HG02759 (cell line): ENCODE measurements at regions not wholly inside any gene's neighbourhood (a gene's known extent, or its start where the extent isn't known, plus 50 kb on each side); places are given as distances from the start of the nearest gene placed in this dataset.
"Not testable (repeated sequence)": the region's sequence is repeated elsewhere in the genome, so short reads cannot be mapped to it uniquely, and the experiment has no call there.

ENCODE experiments used
- ATAC-seq: cut with Tn5 transposase; IDR thresholded peaks from one replicate; pipeline ENCODE4 v1.9.1; 2021; ENCODE audit warnings: mild to moderate bottlenecking, moderate library complexity; ENCODE audit not compliant: unreplicated experiment

DNA sequence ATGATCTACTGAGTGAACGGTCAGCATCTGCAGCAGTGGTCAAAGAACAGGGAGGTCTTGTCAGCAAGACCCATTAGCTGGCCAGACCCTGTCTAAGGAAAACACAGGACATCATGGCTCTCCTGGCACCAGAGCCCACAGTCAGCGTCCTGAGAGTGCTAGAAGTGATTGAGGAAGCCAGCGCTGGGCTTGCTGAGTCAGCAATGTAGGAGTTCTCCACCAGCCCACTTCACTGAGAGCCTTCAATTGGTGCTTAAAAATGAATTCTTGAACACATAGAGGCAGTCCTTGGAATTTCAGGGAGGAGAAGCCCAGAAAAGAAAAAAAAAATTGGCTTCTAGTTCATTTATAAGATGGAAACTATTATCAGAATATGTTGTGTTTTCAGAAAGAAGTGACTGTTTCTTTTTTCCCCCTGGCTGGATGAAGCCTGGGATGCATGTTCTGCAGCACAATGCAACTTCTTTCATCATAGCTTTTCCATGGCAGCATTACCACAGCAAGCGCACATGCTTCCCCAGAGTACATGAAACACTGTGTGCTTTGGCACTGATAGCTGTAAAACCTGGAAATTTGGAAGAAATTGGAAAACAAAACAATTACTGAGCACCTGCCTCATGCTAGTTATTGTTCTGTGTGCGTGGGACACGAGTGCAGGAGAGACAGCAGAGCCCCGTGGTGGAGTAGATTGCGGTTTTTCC lies 899.9 kb downstream of the C6orf118 start:
- ATAC-seq = no peak

GRCh38 chr6:164408868-164409267 lies 900.5 kb downstream of the C6orf118 start:
- ATAC-seq = no peak

DNA sequence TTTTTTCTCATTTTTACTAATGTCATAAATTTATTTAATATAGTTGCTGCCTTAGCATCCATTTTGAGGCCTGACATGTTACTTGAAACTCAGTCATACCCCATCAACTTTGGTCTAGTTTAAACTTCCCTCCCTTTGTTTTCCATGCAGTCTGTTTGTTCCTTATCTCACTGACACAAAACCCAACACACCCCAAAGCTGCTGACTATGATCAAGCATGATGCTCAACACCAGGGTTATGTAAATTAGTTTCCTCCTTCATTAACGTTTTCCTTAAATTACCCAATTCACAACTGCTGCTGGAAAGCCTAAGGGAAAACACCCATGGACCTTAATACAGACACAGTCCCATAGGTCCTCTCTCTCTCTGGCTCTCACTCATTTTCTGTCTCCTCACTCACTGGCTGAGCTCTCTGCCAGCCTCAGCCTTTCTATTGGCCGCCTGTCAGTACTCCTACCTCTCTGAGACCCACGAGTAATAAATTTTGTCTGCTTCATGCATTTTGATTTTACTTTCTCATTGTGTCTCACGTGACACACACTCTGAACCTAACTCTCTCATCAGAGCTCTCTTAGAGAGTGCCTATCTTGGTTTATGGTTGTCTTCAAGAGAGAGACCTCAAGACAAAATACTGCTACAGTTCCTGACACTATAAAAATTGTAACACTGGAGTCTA lies 904.5 kb downstream of the C6orf118 start:
- no peak for ATAC-seq

GRCh38 chr6:164401871-164402270 lies 907.5 kb downstream of the C6orf118 start:
- ATAC-seq = no peak

DNA sequence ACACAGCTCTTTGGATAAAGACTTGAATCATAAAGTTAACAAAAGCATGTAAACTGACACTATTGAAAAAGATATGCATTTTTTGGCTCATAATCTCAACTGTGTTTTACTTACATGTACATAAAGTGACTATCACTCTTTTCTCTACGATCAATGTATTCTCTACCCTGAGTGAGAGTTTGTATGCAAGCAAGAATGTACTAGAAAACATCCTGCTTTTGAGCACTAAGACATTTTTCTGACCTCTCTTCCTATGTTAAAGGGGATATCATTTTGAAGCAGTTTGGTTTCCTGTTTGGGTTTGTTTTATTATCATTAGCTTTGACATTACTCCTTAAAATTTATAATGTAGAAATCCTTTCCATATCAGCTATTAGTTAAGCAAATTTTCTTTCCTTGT lies 910.8 kb downstream of the C6orf118 start:
- no peak for ATAC-seq

GRCh38 chr6:164396071-164397047 lies 913.0 kb downstream of the C6orf118 start:
- no peak for ATAC-seq

GRCh38 chr6:164379795-164380194 lies 929.6 kb downstream of the C6orf118 start:
- no peak for ATAC-seq

GRCh38 chr6:164378330-164378729 lies 931.1 kb downstream of the C6orf118 start:
- ATAC-seq = no peak

DNA sequence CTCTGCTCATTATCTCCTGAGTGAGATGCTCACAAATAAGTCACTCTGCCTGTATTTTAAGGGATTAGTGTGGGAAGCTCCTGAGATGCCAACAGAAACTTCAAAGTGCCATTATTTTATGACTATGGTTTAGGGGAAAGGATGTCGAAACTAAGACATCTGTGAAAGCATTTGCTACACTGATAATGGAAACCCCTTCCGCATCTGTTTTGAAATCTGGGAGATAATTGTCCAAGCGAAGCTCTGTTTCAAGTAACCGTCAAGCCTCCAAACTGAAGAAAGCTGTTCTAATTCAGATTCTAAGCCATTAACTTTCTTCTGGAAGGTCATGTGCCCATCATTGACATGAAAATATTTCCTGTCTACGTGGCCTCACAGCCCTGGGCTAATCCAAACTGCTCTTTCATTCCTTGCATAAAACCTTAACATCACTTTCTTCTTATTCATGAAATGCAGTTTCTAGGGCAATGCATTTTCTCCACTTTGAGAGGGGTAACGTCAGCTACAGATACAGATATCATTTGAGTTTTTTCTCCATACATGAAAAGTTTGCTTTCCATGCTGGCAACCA lies 932.0 kb downstream of the C6orf118 start:
- no peak for ATAC-seq

DNA sequence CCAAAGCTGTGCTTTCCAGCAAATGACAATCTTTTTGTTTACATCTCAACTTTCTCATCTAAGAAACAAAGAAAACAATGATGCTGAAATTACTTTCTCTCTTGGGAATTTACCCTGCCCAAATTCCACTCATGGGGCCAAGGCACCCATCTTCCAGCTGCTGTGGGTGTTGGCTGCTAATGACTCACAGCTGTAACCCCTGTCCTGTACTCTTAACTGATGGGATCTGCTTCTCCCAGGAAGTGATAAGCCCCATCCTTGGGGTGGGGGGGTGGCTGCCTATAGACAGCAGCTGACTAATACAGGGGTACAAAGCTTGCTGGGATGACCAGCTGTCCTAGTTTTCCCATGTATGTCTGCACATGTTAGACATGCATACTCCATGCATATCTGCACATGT lies 938.6 kb downstream of the C6orf118 start:
- no peak for ATAC-seq

DNA sequence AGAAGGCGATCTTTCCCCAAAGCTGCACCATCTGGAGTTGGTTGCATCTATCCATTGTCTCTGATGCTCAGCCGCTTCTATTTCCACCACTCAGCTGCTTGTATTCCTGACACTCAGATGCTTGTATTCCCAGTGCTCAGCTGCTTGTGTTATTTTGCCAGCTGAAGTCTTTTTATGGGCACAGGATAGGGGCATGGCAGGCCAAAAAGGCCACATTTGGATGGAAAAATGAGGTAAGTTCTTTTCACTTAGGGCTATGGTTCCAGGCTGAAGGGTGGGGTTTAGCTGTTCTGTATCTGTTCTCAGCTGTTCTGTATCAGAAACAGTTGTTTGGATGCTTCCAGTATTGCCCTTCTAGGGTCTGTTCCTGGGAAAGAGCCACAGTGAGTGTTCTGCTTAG lies 944.9 kb downstream of the QKI start:
- no peak for ATAC-seq

GRCh38 chr6:164359036-164359435 lies 944.5 kb downstream of the QKI start:
- no peak for ATAC-seq

GRCh38 chr6:164356814-164357213 lies 942.3 kb downstream of the QKI start:
- ATAC-seq = no peak

GRCh38 chr6:164347455-164347854 lies 932.9 kb downstream of the QKI start:
- ATAC-seq = no peak

- no peak for ATAC-seq
These were observed 932.1 kb downstream of the QKI start for GRCh38 chr6:164346631-164347030.

DNA sequence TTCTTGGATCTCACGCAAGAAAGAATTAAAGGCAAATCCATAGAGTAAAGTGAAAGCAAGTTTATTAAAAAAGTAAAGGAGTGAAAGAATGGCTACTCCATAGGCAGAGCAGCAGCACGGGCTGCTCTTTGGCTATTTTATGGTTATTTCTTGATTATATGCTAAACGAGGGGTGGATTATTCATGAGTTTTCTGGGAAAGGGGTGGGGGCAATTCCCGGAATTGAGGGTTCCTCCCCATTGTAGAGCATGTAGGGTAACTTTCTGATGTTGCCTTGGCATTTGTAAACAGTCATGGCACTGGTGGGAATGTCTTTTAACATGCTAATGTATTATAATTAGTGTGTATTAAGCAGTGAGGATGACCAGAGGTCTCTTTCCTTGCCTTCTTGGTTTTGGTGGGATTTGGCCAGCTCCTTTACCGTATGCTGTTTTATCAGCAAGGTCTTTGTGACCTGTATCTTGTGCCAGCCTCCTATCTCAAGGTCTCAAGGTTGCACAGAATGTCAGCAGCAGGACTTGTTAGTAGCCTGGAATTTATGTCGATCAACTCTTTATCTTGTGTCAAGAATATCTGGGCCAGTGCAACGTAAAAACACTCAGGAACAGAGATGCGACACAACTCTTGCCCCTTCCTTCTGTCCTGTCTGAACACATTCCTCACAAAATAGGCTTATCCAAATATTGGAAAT lies 931.4 kb downstream of the QKI start:
- no peak for ATAC-seq

DNA sequence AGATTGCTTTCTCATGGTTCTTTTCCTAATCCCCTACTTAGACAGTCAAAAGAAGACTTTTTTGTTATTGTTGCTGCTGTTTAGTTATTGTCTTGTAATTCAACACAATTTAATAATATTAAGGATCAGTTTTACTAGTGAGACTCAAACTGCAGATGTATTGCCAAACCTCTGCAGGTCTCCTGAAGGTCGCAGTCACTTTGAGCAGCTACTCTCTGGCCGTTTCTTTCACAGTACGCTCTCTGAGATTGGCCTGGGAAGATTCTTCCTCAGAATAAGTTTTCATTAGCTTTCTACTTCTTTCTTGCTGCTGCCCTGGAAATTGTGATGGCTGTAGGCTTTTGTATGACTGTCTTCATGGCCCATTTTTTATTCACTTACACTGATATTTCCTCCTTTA lies 930.8 kb downstream of the QKI start:
- no peak for ATAC-seq

- ATAC-seq = no peak
These were observed 930.3 kb downstream of the QKI start for GRCh38 chr6:164344801-164345291.

- ATAC-seq = not testable (repeated sequence)
These were observed 924.9 kb downstream of the QKI start for GRCh38 chr6:164339442-164339841.

GRCh38 chr6:164337925-164338397 lies 923.4 kb downstream of the QKI start:
- no peak for ATAC-seq
